ENCODE measurements at regions not wholly inside any gene's neighbourhood (a gene's known extent, or its start where the extent isn't known, plus 50 kb on each side); places are given as distances from the start of the nearest gene placed in this dataset.

GRCh38 chr4:120005527-120005926 is 61.1 kb downstream of the MAD2L1 start:
- H3K9me3 ChIP-seq = no peaks in the 10 kb centered on the region
- no peaks in the 10 kb centered on the region for H3K4me1 ChIP-seq
- no peaks in the 10 kb centered on the region for H3K27me3 ChIP-seq
- H3K36me3 ChIP-seq = no peaks in the 10 kb centered on the region
- no peak overlapping the region for H3K4me3 ChIP-seq
- no peak for DNase-seq
- FAIRE-seq = no peak
- no peak overlapping the region for H3K27ac ChIP-seq
- no peak for ATAC-seq
- TF ChIP-seq CTCF (IDR thresholded peaks at IDR 0.05) = no peak
- intact Hi-C loops (cut with DNase I) = no loop called here

- FAIRE-seq = no peak
- Histone ChIP-seq H3K36me3 (no peaks in the 10 kb centered on the region), H3K4me3 (no peak overlapping the region), H3K9me3 (no peaks in the 10 kb centered on the region), H3K4me1 (no peaks in the 10 kb centered on the region), H3K27ac (no peak overlapping the region), H3K27me3 (no peaks in the 10 kb centered on the region)
- DNase-seq = no peak
- intact Hi-C loops (cut with DNase I) = no loop called here
- WGBS, 2 donors = 64 to 69% methylated on average over 2 of the region's 2 CpGs
- no peak for ATAC-seq
- no peak for TF ChIP-seq CTCF (IDR thresholded peaks at IDR 0.05)
These were observed 61.6 kb downstream of the MAD2L1 start for GRCh38 chr4:120005076-120005475.

GRCh38 chr4:120004054-120004453 is 62.6 kb downstream of the MAD2L1 start:
- FAIRE-seq = no peak
- 52 to 81% methylated on average over 4 of the region's 4 CpGs for WGBS, 2 donors
- DNase-seq = no peak
- H3K27ac ChIP-seq = no peak overlapping the region
- H3K36me3 ChIP-seq = no peaks in the 10 kb centered on the region
- no peak for ATAC-seq
- no peak overlapping the region for H3K4me3 ChIP-seq
- TF ChIP-seq CTCF (IDR thresholded peaks at IDR 0.05) = no peak
- intact Hi-C loops (cut with DNase I) = no loop called here
- H3K4me1 ChIP-seq = no peaks in the 10 kb centered on the region
- H3K27me3 ChIP-seq = no peaks in the 10 kb centered on the region
- no peaks in the 10 kb centered on the region for H3K9me3 ChIP-seq

- Histone ChIP-seq H3K9me3 (no peaks in the 10 kb centered on the region), H3K27ac (no peak overlapping the region), H3K27me3 (no peaks in the 10 kb centered on the region), H3K36me3 (no peaks in the 10 kb centered on the region), H3K4me1 (no peaks in the 10 kb centered on the region), H3K4me3 (no peak overlapping the region)
- DNase-seq (no peak), ATAC-seq (no peak), FAIRE-seq (no peak)
- intact Hi-C loops (cut with DNase I) = no loop called here
- no peak for TF ChIP-seq CTCF (IDR thresholded peaks at IDR 0.05)
- 89 to 94% methylated on average over 3 of the region's 3 CpGs for WGBS, 2 donors
These were observed 63.5 kb downstream of the MAD2L1 start for GRCh38 chr4:120003193-120003592.

GRCh38 chr4:120001850-120002249 is 64.8 kb downstream of the MAD2L1 start:
- no peaks in the 10 kb centered on the region for H3K9me3 ChIP-seq
- intact Hi-C loops (cut with DNase I) = no loop called here
- TF ChIP-seq CTCF (IDR thresholded peaks at IDR 0.05) = no peak
- no peaks in the 10 kb centered on the region for H3K36me3 ChIP-seq
- H3K4me1 ChIP-seq = no peaks in the 10 kb centered on the region
- no peak overlapping the region for H3K4me3 ChIP-seq
- H3K27me3 ChIP-seq = no peaks in the 10 kb centered on the region
- no peak for DNase-seq
- WGBS, 2 donors = 95 to 96% methylated on average over 1 of the region's 1 CpG
- no peak for ATAC-seq
- no peak overlapping the region for H3K27ac ChIP-seq
- no peak for FAIRE-seq
